Inferior parietal cortex (tissue), 1 donor: ENCODE measurements at regions not wholly inside any gene's neighbourhood (a gene's known extent, or its start where the extent isn't known, plus 50 kb on each side); places are given as distances from the start of the nearest gene placed in this dataset.
"Not testable (repeated sequence)": the region's sequence is repeated elsewhere in the genome, so short reads cannot be mapped to it uniquely, and the experiment has no call there.

Experiments
- DNase-seq: peaks from one replicate; pipeline ENCODE4 v3.0.0-alpha.2; 2016; ENCODE audit errors: extremely low spot score

- DNase-seq: not testable (repeated sequence)
Observed at GRCh38 chr16:10272250-10272854, 90.1 kb upstream of the GRIN2A start.

GRCh38 chr16:10275214-10275996, 93.2 kb upstream of the GRIN2A start:
- DNase-seq: not testable (repeated sequence)

- DNase-seq: no peak
Observed at GRCh38 chr16:10277597-10277996, 95.4 kb upstream of the GRIN2A start.

- no peak for DNase-seq
Observed at GRCh38 chr16:10280262-10281170, 98.3 kb upstream of the GRIN2A start.

DNA sequence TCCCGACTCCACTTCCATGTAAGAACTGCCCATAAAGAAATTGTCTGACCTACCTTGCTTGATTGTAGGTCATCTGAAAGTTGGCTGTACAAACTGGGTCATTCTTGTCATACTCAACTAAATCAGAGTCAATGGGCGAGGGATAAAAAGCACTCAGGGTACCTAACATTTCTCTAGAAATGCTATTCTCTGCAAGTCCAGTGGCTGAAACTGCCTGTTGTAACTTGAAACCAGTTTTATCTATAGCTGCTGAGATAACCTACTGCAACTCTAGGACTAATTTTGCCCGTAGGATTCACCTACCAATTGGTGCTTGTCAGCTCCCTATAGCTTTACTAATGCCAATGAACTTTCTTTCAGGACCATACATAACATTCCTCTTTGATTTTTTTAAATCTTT, 100.1 kb upstream of the GRIN2A start:
- no peak for DNase-seq

DNA sequence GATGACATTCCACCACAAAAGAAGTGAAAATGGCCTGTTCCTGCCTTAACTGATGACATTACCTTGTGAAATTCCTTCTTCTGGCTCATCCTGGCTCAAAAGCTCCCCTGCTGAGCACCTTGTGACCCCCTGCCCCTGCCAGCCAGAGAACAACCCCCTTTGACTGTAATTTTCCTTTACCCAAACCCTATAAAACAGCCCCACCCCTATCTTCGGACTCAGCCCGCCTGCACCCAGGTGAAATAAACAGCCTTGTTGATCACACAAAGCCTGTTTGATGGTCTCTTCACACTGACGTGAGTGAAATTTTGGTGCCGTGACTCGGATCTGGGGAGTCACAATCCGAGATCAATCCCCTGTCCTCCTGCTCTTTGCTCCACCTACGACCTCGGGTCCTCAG, 101.0 kb upstream of the GRIN2A start:
- not testable (repeated sequence) for DNase-seq

DNA sequence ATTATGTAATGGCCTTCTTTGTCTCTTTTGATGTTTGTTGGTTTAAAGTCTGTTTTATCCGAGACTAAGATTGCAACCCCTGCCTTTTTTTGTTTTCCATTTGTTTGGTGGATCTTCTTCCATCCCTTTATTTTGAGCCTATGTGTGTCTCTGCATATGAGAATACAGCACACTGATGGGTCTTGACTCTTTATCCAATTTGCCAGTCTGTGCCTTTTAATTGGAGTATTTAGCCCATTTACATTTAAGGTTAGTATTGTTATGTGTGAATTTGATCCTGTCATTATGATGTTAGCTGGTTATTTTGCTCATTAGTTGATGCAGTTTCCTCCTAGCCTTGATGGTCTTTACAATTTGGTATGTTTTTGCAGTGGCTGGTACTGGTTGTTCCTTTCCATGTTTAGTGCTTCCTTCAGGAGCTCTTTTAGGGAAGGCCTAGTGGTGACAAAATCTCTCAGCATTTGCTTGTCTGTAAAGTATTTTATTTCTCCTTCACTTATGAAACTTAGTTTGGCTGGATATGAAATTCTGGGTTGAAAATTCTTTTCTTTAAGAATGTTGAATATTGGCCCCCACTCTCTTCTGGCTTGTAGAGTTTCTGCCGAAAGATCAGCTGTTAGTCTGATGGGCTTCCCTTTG, 95.3 kb upstream of the ATF7IP2 start:
- DNase-seq: not testable (repeated sequence)

DNA sequence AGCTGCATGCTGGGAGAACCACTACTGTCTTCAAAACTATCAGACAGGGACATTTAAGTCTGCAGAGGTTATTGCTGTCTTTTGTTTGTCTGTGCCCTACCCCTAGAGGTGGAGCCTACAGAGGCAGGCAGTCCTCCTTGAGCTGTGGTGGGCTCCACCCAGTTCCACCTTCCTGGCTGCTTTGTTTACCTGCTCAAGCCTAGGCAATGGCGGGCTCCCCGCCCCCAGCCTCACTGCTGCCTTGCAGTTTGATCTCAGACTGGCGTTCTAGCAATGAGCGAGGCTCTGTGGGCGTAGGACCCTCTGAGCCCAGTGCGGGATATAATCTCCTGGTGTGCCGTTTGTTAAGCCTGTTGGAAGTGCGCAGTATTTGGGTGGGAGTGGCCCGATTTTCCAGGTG, 93.7 kb upstream of the ATF7IP2 start:
- not testable (repeated sequence) for DNase-seq

GRCh38 chr16:10292976-10293375, 92.9 kb upstream of the ATF7IP2 start:
- DNase-seq: not testable (repeated sequence)

GRCh38 chr16:10294153-10294552, 91.7 kb upstream of the ATF7IP2 start:
- not testable (repeated sequence) for DNase-seq

DNA sequence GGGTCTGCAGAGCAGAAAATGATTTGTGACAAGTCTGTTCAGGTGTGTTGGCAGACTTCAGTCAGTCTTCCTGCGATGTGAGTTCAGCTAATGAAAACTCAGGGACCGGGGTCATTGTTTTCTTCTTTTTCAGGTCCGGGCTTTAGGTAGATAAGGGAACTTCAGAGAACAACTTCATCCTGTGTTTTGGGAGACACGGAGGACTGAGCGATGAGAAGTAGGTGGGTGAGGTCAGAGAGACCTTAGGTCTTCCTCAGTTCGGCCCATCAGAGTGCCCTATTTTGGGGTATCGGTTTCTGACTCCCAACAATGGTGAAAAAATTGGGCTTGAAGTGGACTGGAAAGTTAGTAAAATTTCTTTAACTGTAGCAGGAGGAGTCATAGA, 88.9 kb upstream of the ATF7IP2 start:
- DNase-seq: no peak

GRCh38 chr16:10297341-10298006, 88.4 kb upstream of the ATF7IP2 start:
- no peak for DNase-seq

DNA sequence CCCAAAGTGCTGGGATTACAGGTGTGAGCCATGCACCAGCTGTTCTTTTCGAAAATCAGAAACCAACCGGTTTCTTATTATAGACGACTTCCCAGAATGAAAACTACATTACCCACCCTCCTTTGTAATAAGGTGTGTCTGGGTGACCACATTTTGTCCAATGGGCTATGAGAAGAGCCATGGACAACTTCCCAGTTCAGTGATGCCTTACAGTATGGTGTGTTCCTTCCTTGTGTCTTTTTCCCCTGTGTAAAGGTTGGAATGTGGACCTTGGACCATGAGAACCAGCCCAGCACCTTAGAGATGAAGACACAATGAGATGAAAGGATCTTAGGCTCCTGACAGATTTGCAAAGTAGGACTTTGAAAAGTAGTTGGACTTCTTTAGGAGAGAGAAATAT, 85.0 kb upstream of the ATF7IP2 start:
- no peak for DNase-seq

DNA sequence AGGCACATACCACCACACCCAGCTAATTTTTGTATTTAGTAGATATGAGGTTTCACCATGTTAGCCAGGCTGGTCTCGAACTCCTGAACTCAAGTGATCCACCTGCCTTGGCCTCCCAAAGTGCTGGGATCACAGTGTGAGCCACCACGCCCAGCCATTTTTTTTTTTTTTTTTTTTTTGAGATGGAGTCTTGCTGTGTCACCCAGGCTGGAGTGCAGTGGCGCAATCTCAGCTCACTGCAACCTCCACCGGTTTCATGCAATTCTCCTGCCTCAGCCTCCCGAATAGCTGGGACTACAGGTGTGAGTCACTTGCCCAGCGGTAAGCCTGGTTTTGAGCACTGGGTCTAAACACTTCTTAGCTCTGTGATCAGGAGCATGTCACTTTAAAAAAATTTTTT, 84.3 kb upstream of the ATF7IP2 start:
- DNase-seq: not testable (repeated sequence)

- DNase-seq: no peak
Observed at GRCh38 chr16:10305912-10306311, 79.9 kb upstream of the ATF7IP2 start.

GRCh38 chr16:10308305-10309193, 77.3 kb upstream of the ATF7IP2 start:
- no peak for DNase-seq

DNA sequence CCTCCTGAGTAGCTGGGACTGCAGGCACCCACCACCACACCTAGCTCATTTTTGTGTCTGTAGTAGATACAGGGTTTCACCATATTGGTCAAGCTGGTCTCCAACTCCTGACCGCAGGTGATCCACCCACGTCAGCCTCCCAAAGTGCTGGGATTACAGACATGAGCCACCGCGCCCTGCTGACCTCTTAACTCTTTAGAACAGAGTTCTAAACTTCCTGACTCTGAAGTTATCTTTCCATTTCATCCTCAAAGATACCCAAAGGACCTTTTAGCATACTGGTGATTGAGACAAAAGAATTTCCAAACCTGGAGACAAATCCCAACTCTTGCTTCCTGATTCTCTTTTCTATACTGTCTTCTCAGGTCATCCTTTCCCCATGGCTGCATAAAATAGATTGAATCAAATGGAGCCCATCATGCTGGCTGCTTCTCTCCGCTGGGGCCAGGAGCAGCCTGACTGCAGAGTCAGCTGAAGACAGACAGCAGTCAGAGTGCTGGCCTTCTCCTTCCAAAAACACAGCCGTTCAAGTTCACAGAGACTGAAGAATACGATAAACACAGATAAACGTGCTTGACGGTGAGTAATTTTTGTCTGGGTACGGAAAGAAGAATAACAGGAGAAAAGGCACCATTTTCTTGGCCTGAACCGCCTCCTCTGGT, 76.5 kb upstream of the ATF7IP2 start:
- DNase-seq: no peak

DNA sequence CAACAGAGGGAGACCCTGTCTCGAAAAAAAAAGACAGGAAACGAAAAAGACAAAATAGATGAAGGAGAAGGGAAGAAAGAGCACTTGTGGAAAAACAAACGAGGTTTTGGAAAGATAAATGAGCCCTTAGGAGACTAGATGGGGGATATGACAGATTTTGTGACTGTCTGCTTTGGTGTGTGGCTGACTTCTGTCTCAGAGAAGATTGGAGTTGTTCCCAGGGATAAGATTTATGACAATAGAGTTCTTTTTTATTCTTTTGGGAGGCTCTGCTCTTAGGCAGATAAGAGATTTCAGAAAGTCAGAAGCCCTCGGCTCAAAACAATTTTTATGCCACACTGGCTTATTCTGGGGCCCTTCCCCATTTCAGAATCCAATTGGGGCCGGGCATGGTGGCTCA, 73.9 kb upstream of the ATF7IP2 start:
- DNase-seq: no peak

DNA sequence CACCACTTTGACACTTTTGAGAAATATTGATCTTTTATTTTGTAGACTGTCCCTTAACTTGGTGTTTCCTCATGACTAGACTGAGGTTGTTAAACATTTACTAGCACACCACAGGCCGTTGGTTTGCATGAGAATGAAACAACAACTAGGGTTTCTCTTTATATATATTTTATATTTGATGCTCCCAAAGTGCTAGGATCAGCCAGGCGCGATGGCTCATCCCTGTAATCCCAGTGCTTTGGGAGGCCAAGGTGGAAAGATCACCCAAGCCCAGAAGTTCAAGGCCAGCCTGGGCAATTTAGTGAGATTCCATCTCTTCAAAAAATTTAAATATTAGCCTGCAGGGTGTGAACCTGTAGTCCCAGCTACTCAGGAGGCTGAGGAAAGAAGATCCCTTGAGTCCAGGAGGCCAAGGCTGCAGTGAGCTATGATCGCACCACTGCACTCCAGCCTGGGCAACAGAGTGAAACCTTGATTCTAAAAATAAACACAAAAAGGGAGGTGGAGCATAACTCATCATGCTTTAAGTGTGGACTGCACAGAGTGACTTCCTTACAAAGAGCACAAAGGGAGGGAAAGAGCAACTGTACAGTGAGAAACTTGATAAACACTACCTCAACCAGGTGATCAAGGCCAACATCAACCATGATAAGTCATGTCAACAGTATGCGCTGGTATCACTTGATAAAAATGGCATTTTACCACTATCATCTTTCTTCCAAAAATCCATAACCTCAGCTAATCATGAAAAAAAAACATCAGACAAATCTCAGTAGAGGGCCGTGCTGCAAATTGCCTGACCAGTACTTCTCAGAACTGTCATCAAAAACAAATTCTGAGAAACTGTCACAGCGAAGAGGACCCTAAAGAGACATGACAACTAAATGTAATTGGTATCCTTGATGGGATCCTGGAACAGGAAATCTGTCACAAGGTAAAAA, 72.8 kb upstream of the ATF7IP2 start:
- DNase-seq: no peak
